Stimulated activated CD8-positive, alpha-beta memory T cell treated with anti-CD3 and anti-CD28 coated beads, Interleukin-12 subunit alpha, Interleukin-12 subunit beta, amount 100 ng/mL, for 4 hours (primary cell): ENCODE measurements at regions not wholly inside any gene's neighbourhood (a gene's known extent, or its start where the extent isn't known, plus 50 kb on each side); places are given as distances from the start of the nearest gene placed in this dataset.

Source experiments
- DNase-seq: peaks from one replicate; pipeline ENCODE4 v3.0.0-alpha.2; 2020; ENCODE audit warnings: low read depth

GRCh38 chr9:89746385-89747116, 141.7 kb downstream of the GADD45G start:
- DNase-seq = no peak

- no peak for DNase-seq
Measured at GRCh38 chr9:89747596-89747995, 142.8 kb downstream of the GADD45G start.

- no peak for DNase-seq
Measured at GRCh38 chr9:89748021-89748670, 143.3 kb downstream of the GADD45G start.

GRCh38 chr9:89748831-89749499, 144.2 kb downstream of the GADD45G start:
- no peak for DNase-seq

- no peak for DNase-seq
Measured at GRCh38 chr9:89749500-89750116, 144.8 kb downstream of the GADD45G start.

GRCh38 chr9:89750117-89750791, 145.4 kb downstream of the GADD45G start:
- no peak for DNase-seq

GRCh38 chr9:89751079-89751825, 146.4 kb downstream of the GADD45G start:
- no peak for DNase-seq

- no peak for DNase-seq
Measured at GRCh38 chr9:89752154-89752553, 147.3 kb downstream of the GADD45G start.

GRCh38 chr9:89753472-89754055, 148.8 kb downstream of the GADD45G start:
- no peak for DNase-seq

GRCh38 chr9:89754193-89754592, 149.4 kb downstream of the GADD45G start:
- DNase-seq = no peak

GRCh38 chr9:89755821-89756220, 151.0 kb downstream of the GADD45G start:
- no peak for DNase-seq

GRCh38 chr9:89756891-89757537, 152.2 kb downstream of the GADD45G start:
- DNase-seq = no peak

- no peak for DNase-seq
Measured at GRCh38 chr9:89757776-89758528, 153.1 kb downstream of the GADD45G start.

- no peak for DNase-seq
Measured at GRCh38 chr9:89759572-89759971, 154.8 kb downstream of the GADD45G start.

- DNase-seq = no peak
Measured at GRCh38 chr9:89760123-89760522, 155.3 kb downstream of the GADD45G start.

GRCh38 chr9:89764217-89764616, 159.4 kb downstream of the GADD45G start:
- no peak for DNase-seq

GRCh38 chr9:89765211-89765946, 160.6 kb downstream of the GADD45G start:
- DNase-seq = no peak

GRCh38 chr9:89766991-89767390, 162.2 kb downstream of the GADD45G start:
- no peak for DNase-seq

- DNase-seq = no peak
Measured at GRCh38 chr9:89768051-89768450, 163.2 kb downstream of the GADD45G start.
